ENCODE measurements at regions not wholly inside any gene's neighbourhood (a gene's known extent, or its start where the extent isn't known, plus 50 kb on each side); places are given as distances from the start of the nearest gene placed in this dataset.

- H3K36me3 Mint-ChIP-seq = no peaks in the 10 kb centered on the region
- peaks cover 24% of the 10 kb centered on the region for H3K27me3 ChIP-seq (ENCODE audit: control insufficient read depth, insufficient read depth, low read length)
- H3K9me3 ChIP-seq (ENCODE audit: control insufficient read depth, insufficient read depth, low read length) = peaks cover 7% of the 10 kb centered on the region
- no peaks in the 10 kb centered on the region for H3K36me3 ChIP-seq (ENCODE audit: control insufficient read depth, insufficient read depth, low read length)
- no peak overlapping the region for H3K27ac ChIP-seq (ENCODE audit: low read length)
- no peak for TF ChIP-seq CTCF (IDR thresholded peaks at IDR 0.05)
- no peak overlapping the region for H3K4me3 Mint-ChIP-seq
- intact Hi-C loops (cut with micrococcal nuclease) = no loop called here
- no peak for ATAC-seq
- H3K27ac Mint-ChIP-seq = no peak overlapping the region
- H3K4me3 ChIP-seq (ENCODE audit: low read length) = no peak overlapping the region
- peaks cover 6 to 18% of the 10 kb centered on the region in 2 donors for H3K4me1 Mint-ChIP-seq
- 92% methylated on average over 13 of the region's 14 CpGs for WGBS (ENCODE audit: insufficient coverage)
- H3K4me1 ChIP-seq (ENCODE audit: control insufficient read depth, insufficient read depth, low read length) = peaks cover 12% of the 10 kb centered on the region
- no peak for DNase-seq
- H3K9me3 Mint-ChIP-seq = peaks cover 0 to 5% of the 10 kb centered on the region in 2 donors
- H3K27me3 Mint-ChIP-seq (ENCODE audit: low read depth in 2 of 2) = peaks cover 17 to 55% of the 10 kb centered on the region in 2 donors
These were observed 136.2 kb downstream of the ERMARD start for GRCh38 chr6:169887529-169888140.

GRCh38 chr6:169886631-169887227 is 135.3 kb downstream of the ERMARD start:
- Histone ChIP-seq H3K9me3 (ENCODE audit: control insufficient read depth, insufficient read depth, low read length) (peaks cover 6% of the 10 kb centered on the region), H3K36me3 (ENCODE audit: control insufficient read depth, insufficient read depth, low read length) (no peaks in the 10 kb centered on the region), H3K4me1 (ENCODE audit: control insufficient read depth, insufficient read depth, low read length) (peaks cover 12% of the 10 kb centered on the region), H3K27ac (ENCODE audit: low read length) (no peak overlapping the region), H3K4me3 (ENCODE audit: low read length) (no peak overlapping the region), H3K27me3 (ENCODE audit: control insufficient read depth, insufficient read depth, low read length) (peaks cover 24% of the 10 kb centered on the region)
- peaks cover 6 to 18% of the 10 kb centered on the region in 2 donors for H3K4me1 Mint-ChIP-seq
- no peak overlapping the region for H3K4me3 Mint-ChIP-seq
- intact Hi-C loops (cut with micrococcal nuclease) = no loop called here
- WGBS (ENCODE audit: insufficient coverage) = 89% methylated on average over 15 of the region's 15 CpGs
- no peaks in the 10 kb centered on the region for H3K36me3 Mint-ChIP-seq
- ATAC-seq = no peak
- no peak overlapping the region for H3K27ac Mint-ChIP-seq
- DNase-seq = no peak
- H3K9me3 Mint-ChIP-seq = peaks cover 0 to 5% of the 10 kb centered on the region in 2 donors
- H3K27me3 Mint-ChIP-seq (ENCODE audit: low read depth in 2 of 2) = peaks cover 21 to 59% of the 10 kb centered on the region in 2 donors
- no peak for TF ChIP-seq CTCF (IDR thresholded peaks at IDR 0.05)

- Histone ChIP-seq H3K27ac (ENCODE audit: low read length) (no peak overlapping the region), H3K27me3 (ENCODE audit: control insufficient read depth, insufficient read depth, low read length) (peaks cover 26% of the 10 kb centered on the region), H3K36me3 (ENCODE audit: control insufficient read depth, insufficient read depth, low read length) (no peaks in the 10 kb centered on the region), H3K4me1 (ENCODE audit: control insufficient read depth, insufficient read depth, low read length) (peaks cover 12% of the 10 kb centered on the region), H3K9me3 (ENCODE audit: control insufficient read depth, insufficient read depth, low read length) (no peaks in the 10 kb centered on the region), H3K4me3 (ENCODE audit: low read length) (no peak overlapping the region)
- ATAC-seq (no peak), DNase-seq (no peak)
- H3K4me1 Mint-ChIP-seq = peaks cover 6 to 18% of the 10 kb centered on the region in 2 donors
- H3K27ac Mint-ChIP-seq = no peak overlapping the region
- 87% methylated on average over 4 of the region's 4 CpGs for WGBS (ENCODE audit: insufficient coverage)
- H3K27me3 Mint-ChIP-seq (ENCODE audit: low read depth in 2 of 2) = peaks cover 29 to 68% of the 10 kb centered on the region in 2 donors
- H3K36me3 Mint-ChIP-seq = no peaks in the 10 kb centered on the region
- H3K9me3 Mint-ChIP-seq = peaks cover 0 to 3% of the 10 kb centered on the region in 2 donors
- no peak for TF ChIP-seq CTCF (IDR thresholded peaks at IDR 0.05)
- H3K4me3 Mint-ChIP-seq = no peak overlapping the region
- intact Hi-C loops (cut with micrococcal nuclease) = no loop called here
These were observed 134.4 kb downstream of the ERMARD start for GRCh38 chr6:169885831-169886230.

- Mint-ChIP-seq H3K27ac (no peak overlapping the region), H3K4me3 (no peak overlapping the region), H3K4me1 (peaks cover 6 to 18% of the 10 kb centered on the region in 2 donors), H3K27me3 (ENCODE audit: low read depth in 2 of 2) (peaks cover 29 to 75% of the 10 kb centered on the region in 2 donors), H3K36me3 (no peaks in the 10 kb centered on the region), H3K9me3 (no peaks in the 10 kb centered on the region)
- DNase-seq (no peak), ATAC-seq (no peak)
- Histone ChIP-seq H3K4me3 (ENCODE audit: low read length) (no peak overlapping the region), H3K4me1 (ENCODE audit: control insufficient read depth, insufficient read depth, low read length) (peaks cover 12% of the 10 kb centered on the region), H3K27me3 (ENCODE audit: control insufficient read depth, insufficient read depth, low read length) (peaks cover 31% of the 10 kb centered on the region), H3K36me3 (ENCODE audit: control insufficient read depth, insufficient read depth, low read length) (no peaks in the 10 kb centered on the region), H3K9me3 (ENCODE audit: control insufficient read depth, insufficient read depth, low read length) (no peaks in the 10 kb centered on the region), H3K27ac (ENCODE audit: low read length) (no peak overlapping the region)
- no peak for TF ChIP-seq CTCF (IDR thresholded peaks at IDR 0.05)
- intact Hi-C loops (cut with micrococcal nuclease) = no loop called here
These were observed 133.7 kb downstream of the ERMARD start for GRCh38 chr6:169885131-169885530.

Data from natural killer cell (primary cell).